HepG2 (cell line): ENCODE measurements at regions not wholly inside any gene's neighbourhood (a gene's known extent, or its start where the extent isn't known, plus 50 kb on each side); places are given as distances from the start of the nearest gene placed in this dataset.

Source experiments
- FOXK1 ChIP-seq: sonication (generic); formaldehyde crosslinking; IDR thresholded peaks from 2 replicates; pipeline ENCODE4 v1.4.0; 2020; ENCODE audit warnings: low read depth, missing genetic modification reagents, borderline replicate concordance
- IRF2 ChIP-seq: IDR thresholded peaks from 2 replicates; pipeline ENCODE4 v1.6.1; 2018; ENCODE audit warnings: missing genetic modification reagents, missing compliant biosample characterization
- KLF11 ChIP-seq: IDR thresholded peaks from 2 replicates; pipeline ENCODE4 v1.6.1; 2016; ENCODE audit warnings: missing compliant biosample characterization
- KLF6 ChIP-seq: IDR thresholded peaks from 2 replicates; pipeline ENCODE4 v1.8.0; 2016; ENCODE audit warnings: missing biosample characterization, missing genetic modification reagents
- ONECUT2 ChIP-seq: sonication (generic); formaldehyde crosslinking; IDR thresholded peaks from 2 replicates; pipeline ENCODE4 v1.4.0; 2020; ENCODE audit warnings: missing genetic modification reagents
- PAXIP1 ChIP-seq: sonication (generic); formaldehyde crosslinking; conservative IDR thresholded peaks from 2 replicates; pipeline ENCODE4 v1.4.0; 2020; ENCODE audit warnings: mild to moderate bottlenecking, missing genetic modification reagents, moderate library complexity
- PBX2 ChIP-seq: IDR thresholded peaks from 2 replicates; pipeline ENCODE4 v1.6.1; 2016; ENCODE audit warnings: control low read depth
- REXO4 ChIP-seq: sonication (generic); formaldehyde crosslinking; IDR thresholded peaks from 2 replicates; pipeline ENCODE4 v1.8.0; 2022; ENCODE audit warnings: missing genetic modification reagents, mild to moderate bottlenecking, borderline replicate concordance
- THAP9 ChIP-seq: sonication (generic); formaldehyde crosslinking; IDR thresholded peaks from 2 replicates; pipeline ENCODE4; 2020; ENCODE audit warnings: missing genetic modification reagents, mild to moderate bottlenecking, borderline replicate concordance
- TSC22D2 ChIP-seq: sonication (generic); formaldehyde crosslinking; IDR thresholded peaks from 2 replicates; pipeline ENCODE4 v1.5.1; 2020; ENCODE audit warnings: missing genetic modification reagents, mild to moderate bottlenecking, borderline replicate concordance
- ZBTB20 ChIP-seq: sonication (generic); formaldehyde crosslinking; IDR thresholded peaks from 2 replicates; pipeline ENCODE4 v1.8.1; 2023; ENCODE audit warnings: missing genetic modification reagents, low read depth, mild to moderate bottlenecking, borderline replicate concordance
- ZBTB46 ChIP-seq: sonication (generic); formaldehyde crosslinking; IDR thresholded peaks from 2 replicates; pipeline ENCODE4 v1.4.0; 2020; ENCODE audit warnings: mild to moderate bottlenecking, missing genetic modification reagents, borderline replicate concordance
- ZEB1 ChIP-seq: IDR thresholded peaks from 2 replicates; pipeline ENCODE4 v1.6.1; 2012; ENCODE audit warnings: mild to moderate bottlenecking, low read depth, inconsistent platforms; ENCODE audit not compliant: insufficient replicate concordance
- ZNF138 ChIP-seq: sonication (generic); formaldehyde crosslinking; IDR thresholded peaks from 2 replicates; pipeline ENCODE4 v1.5.0; 2020; ENCODE audit warnings: mild to moderate bottlenecking, low read depth, missing genetic modification reagents
- ZNF547 ChIP-seq: sonication (generic); formaldehyde crosslinking; IDR thresholded peaks from 2 replicates; pipeline ENCODE4 v1.5.1; 2020; ENCODE audit warnings: mild to moderate bottlenecking, missing genetic modification reagents
- ZNF580 ChIP-seq: IDR thresholded peaks from 2 replicates; pipeline ENCODE4 v1.6.1; 2016; ENCODE audit warnings: low read depth, borderline replicate concordance
- ZNF614 ChIP-seq: IDR thresholded peaks from 2 replicates; pipeline ENCODE4 v1.6.1; 2018; ENCODE audit warnings: missing biosample characterization, missing genetic modification reagents, inconsistent platforms, borderline replicate concordance
- ZNF619 ChIP-seq: sonication (generic); formaldehyde crosslinking; IDR thresholded peaks from 2 replicates; pipeline ENCODE4 v1.4.0; 2020; ENCODE audit warnings: mild to moderate bottlenecking, missing genetic modification reagents
- ZNF720 ChIP-seq: sonication (generic); formaldehyde crosslinking; IDR thresholded peaks from 2 replicates; pipeline ENCODE4 v1.4.0; 2020; ENCODE audit warnings: missing genetic modification reagents
- ZNF737 ChIP-seq: sonication (generic); formaldehyde crosslinking; IDR thresholded peaks from 2 replicates; pipeline ENCODE4 v1.5.0; 2020; ENCODE audit warnings: missing genetic modification reagents, mild to moderate bottlenecking, borderline replicate concordance
- ZSCAN22 ChIP-seq: sonication (generic); formaldehyde crosslinking; IDR thresholded peaks from 2 replicates; pipeline ENCODE4 v1.4.0; 2020; ENCODE audit warnings: mild to moderate bottlenecking, missing genetic modification reagents

GRCh38 chr12:116662612-116663144, 75.2 kb downstream of the SPRING1 start (continued):
- TF ChIP-seq THAP9 (CRISPR knock-in tag) = no peak
- no peak for TF ChIP-seq PBX2
- TF ChIP-seq ZEB1 = peak; percentile 80
- peak; percentile 56 for TF ChIP-seq PAXIP1 (CRISPR knock-in tag)
- no peak for TF ChIP-seq FOXK1 (CRISPR knock-in tag)
- TF ChIP-seq ZNF720 (CRISPR knock-in tag) = no peak
- TF ChIP-seq ZNF614 (CRISPR knock-in tag) = no peak
- TF ChIP-seq ZNF547 (CRISPR knock-in tag) = no peak
- TF ChIP-seq TSC22D2 (CRISPR knock-in tag) = no peak
- no peak for TF ChIP-seq ZNF580
- TF ChIP-seq REXO4 (CRISPR knock-in tag) = no peak
- TF ChIP-seq ZNF737 = no peak
- TF ChIP-seq ONECUT2 (CRISPR knock-in tag) = peak; percentile 60; the same call in 1 of the 2 replicates
- TF ChIP-seq ZBTB46 = no peak
- no peak for TF ChIP-seq ZNF619
- no peak for TF ChIP-seq KLF11 (CRISPR knock-in tag)
- TF ChIP-seq ZNF138 = no peak
- TF ChIP-seq KLF6 (CRISPR knock-in tag) = no peak
- no peak; the same call in 1 of the 2 replicates for TF ChIP-seq ZBTB20 (CRISPR knock-in tag)
- 0 out of 2 replicates have a peak, but pooled peaks have one; percentile 52 for TF ChIP-seq IRF2 (CRISPR knock-in tag)
- TF ChIP-seq ZSCAN22 (CRISPR knock-in tag) = no peak
